ENCODE measurements at regions not wholly inside any gene's neighbourhood (a gene's known extent, or its start where the extent isn't known, plus 50 kb on each side); places are given as distances from the start of the nearest gene placed in this dataset.

GRCh38 chr2:157197848-157198247 lies 59.7 kb upstream of the GALNT5 start:
- intact Hi-C loops (cut with DNase I, micrococcal nuclease), result loop anchor here in 1 of 2 donors (10.0 kb wide), 2 partner anchors 303 to 1823 kb away; no protein-coding TSS in a partner anchor
- H3K4me3 ChIP-seq, result no peak overlapping the region

GRCh38 chr2:157203651-157204050 lies 53.9 kb upstream of the GALNT5 start:
- no peaks in the 10 kb centered on the region for H3K36me3 ChIP-seq (ENCODE audit: low read depth)
- H3K4me1 ChIP-seq (ENCODE audit: low read depth), result no peaks in the 10 kb centered on the region
- ATAC-seq (no peak), DNase-seq (no peak)
- no peaks in the 10 kb centered on the region for H3K9me3 ChIP-seq
- H3K4me3 ChIP-seq, result no peak overlapping the region
- no peak for TF ChIP-seq CTCF (IDR thresholded peaks at IDR 0.05)
- intact Hi-C loops (cut with DNase I, micrococcal nuclease), result no loop called here

More at GRCh38 chr2:157197848-157198247, 59.7 kb upstream of the GALNT5 start:
- Histone ChIP-seq H3K36me3 (ENCODE audit: low read depth) (no peaks in the 10 kb centered on the region), H3K4me1 (ENCODE audit: low read depth) (no peaks in the 10 kb centered on the region), H3K9me3 (no peaks in the 10 kb centered on the region)
- ATAC-seq (no peak), DNase-seq (no peak)
- no peak for TF ChIP-seq CTCF (IDR thresholded peaks at IDR 0.05)

GRCh38 chr2:157204401-157204800 lies 53.1 kb upstream of the GALNT5 start:
- TF ChIP-seq CTCF (IDR thresholded peaks at IDR 0.05), result no peak
- Histone ChIP-seq H3K9me3 (no peaks in the 10 kb centered on the region), H3K4me3 (no peak overlapping the region), H3K36me3 (ENCODE audit: low read depth) (no peaks in the 10 kb centered on the region), H3K4me1 (ENCODE audit: low read depth) (no peaks in the 10 kb centered on the region)
- ATAC-seq (no peak), DNase-seq (no peak)
- intact Hi-C loops (cut with DNase I, micrococcal nuclease), result no loop called here

- Histone ChIP-seq H3K9me3 (no peaks in the 10 kb centered on the region), H3K4me1 (ENCODE audit: low read depth) (no peaks in the 10 kb centered on the region), H3K4me3 (no peak overlapping the region), H3K36me3 (ENCODE audit: low read depth) (no peaks in the 10 kb centered on the region)
- TF ChIP-seq CTCF (IDR thresholded peaks at IDR 0.05), result no peak
- ATAC-seq (no peak), DNase-seq (no peak)
- intact Hi-C loops (cut with DNase I, micrococcal nuclease), result no loop called here
Observed at GRCh38 chr2:157206916-157207315, 50.6 kb upstream of the GALNT5 start.
